HG03457 (cell line): ENCODE measurements at regions not wholly inside any gene's neighbourhood (a gene's known extent, or its start where the extent isn't known, plus 50 kb on each side); places are given as distances from the start of the nearest gene placed in this dataset.
"Not testable (repeated sequence)": the region's sequence is repeated elsewhere in the genome, so short reads cannot be mapped to it uniquely, and the experiment has no call there.

Source experiments
- ATAC-seq: cut with Tn5 transposase; IDR thresholded peaks from one replicate; pipeline ENCODE4 v1.9.1; 2021; ENCODE audit warnings: moderate number of reproducible peaks; ENCODE audit not compliant: unreplicated experiment

- no peak for ATAC-seq
These were observed 288.8 kb upstream of the SPAG17 start for GRCh38 chr1:118473825-118474224.

GRCh38 chr1:118464460-118464859 is 279.4 kb upstream of the SPAG17 start:
- ATAC-seq, result not testable (repeated sequence)

GRCh38 chr1:118461154-118461553 is 276.1 kb upstream of the SPAG17 start:
- no peak for ATAC-seq

- ATAC-seq, result no peak
These were observed 274.8 kb upstream of the SPAG17 start for GRCh38 chr1:118459871-118460270.

- ATAC-seq, result not testable (repeated sequence)
These were observed 268.8 kb upstream of the SPAG17 start for GRCh38 chr1:118453856-118454255.

- no peak for ATAC-seq
These were observed 260.1 kb upstream of the SPAG17 start for GRCh38 chr1:118445156-118445555.

GRCh38 chr1:118442214-118442613 is 257.2 kb upstream of the SPAG17 start:
- no peak for ATAC-seq

GRCh38 chr1:118437664-118438063 is 252.6 kb upstream of the SPAG17 start:
- ATAC-seq, result no peak

- ATAC-seq, result no peak
These were observed 244.8 kb upstream of the SPAG17 start for GRCh38 chr1:118429856-118430255.

GRCh38 chr1:118421868-118422350 is 236.9 kb upstream of the SPAG17 start:
- ATAC-seq, result no peak

- no peak for ATAC-seq
These were observed 219.0 kb upstream of the SPAG17 start for GRCh38 chr1:118404024-118404423.

GRCh38 chr1:118397496-118397859 is 212.4 kb upstream of the SPAG17 start:
- ATAC-seq, result no peak

- no peak for ATAC-seq
These were observed 211.9 kb upstream of the SPAG17 start for GRCh38 chr1:118396829-118397495.

- no peak for ATAC-seq
These were observed 211.3 kb upstream of the SPAG17 start for GRCh38 chr1:118396279-118396678.

GRCh38 chr1:118395430-118395991 is 210.5 kb upstream of the SPAG17 start:
- ATAC-seq, result no peak

- no peak for ATAC-seq
These were observed 205.9 kb upstream of the SPAG17 start for GRCh38 chr1:118390955-118391354.

- ATAC-seq, result no peak
These were observed 203.4 kb upstream of the SPAG17 start for GRCh38 chr1:118388301-118388959.

- no peak for ATAC-seq
These were observed 196.3 kb upstream of the SPAG17 start for GRCh38 chr1:118381197-118381869.

- not testable (repeated sequence) for ATAC-seq
These were observed 192.2 kb upstream of the SPAG17 start for GRCh38 chr1:118377183-118377582.

GRCh38 chr1:118371612-118372011 is 186.6 kb upstream of the SPAG17 start:
- no peak for ATAC-seq

GRCh38 chr1:118370861-118371260 is 185.8 kb upstream of the SPAG17 start:
- no peak for ATAC-seq

- no peak for ATAC-seq
These were observed 181.3 kb upstream of the SPAG17 start for GRCh38 chr1:118366286-118366685.
